ENCODE measurements at regions not wholly inside any gene's neighbourhood (a gene's known extent, or its start where the extent isn't known, plus 50 kb on each side); places are given as distances from the start of the nearest gene placed in this dataset.
"Not testable (repeated sequence)": the region's sequence is repeated elsewhere in the genome, so short reads cannot be mapped to it uniquely, and the experiment has no call there.

DNA sequence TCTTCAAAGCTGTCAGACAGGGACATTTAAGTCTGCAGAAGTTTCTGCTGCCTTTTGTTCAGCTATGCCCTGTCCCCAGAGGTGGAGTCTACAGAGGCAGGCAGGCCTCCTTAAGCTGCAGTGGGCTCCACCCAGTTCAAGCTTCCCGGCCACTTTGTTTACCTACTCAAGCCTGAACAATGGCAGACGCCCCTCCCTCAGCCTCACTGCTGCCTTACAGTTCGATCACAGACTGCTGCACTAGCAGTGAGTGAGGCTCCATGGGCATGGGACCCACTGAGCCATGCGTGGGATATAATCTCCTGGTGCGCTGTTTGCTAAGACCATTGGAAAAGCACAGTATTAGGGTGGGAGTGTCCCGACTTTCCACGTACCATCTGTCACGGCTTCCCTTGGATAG lies 585.9 kb upstream of the HS3ST5 start:
- not testable (repeated sequence) for DNase-seq (ENCODE audit: low read depth)

DNA sequence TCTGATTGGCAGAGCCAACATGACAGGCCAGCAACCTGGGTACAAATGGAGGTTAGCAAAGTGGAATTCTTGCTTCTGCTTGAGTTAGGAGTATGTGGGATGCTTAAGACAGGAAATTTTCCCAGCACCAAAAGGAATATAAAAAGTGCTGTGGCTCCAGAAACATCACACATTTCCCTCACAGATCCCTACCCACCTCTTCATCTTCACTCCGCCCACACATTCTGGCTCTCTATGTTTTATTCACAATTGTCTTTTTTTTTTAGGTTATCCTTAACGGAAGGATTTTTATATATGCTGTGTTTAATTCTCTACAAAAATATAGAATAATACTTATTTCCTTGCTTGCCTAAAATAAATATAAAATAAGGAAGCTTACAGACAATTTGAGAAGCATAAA lies 563.3 kb upstream of the HS3ST5 start:
- DNase-seq (ENCODE audit: low read depth) = no peak

DNA sequence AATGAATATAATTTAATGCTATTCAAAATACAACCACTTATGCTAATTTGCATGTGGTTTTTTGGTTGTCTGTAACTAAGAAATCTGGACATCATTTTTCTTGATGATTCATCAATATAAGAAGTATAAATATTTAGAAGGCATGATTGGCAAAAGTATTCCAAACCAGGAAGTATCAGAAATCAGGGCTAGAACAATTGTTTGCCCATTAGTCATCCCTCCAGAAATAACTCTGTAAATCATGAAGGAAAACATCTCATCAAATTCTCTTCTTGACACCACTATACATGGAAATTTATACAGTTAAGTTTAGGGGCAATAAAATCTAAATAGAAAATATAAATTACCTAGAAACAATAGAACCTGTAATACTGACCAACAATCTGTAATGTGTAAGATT lies 554.7 kb upstream of the HS3ST5 start:
- no peak for DNase-seq (ENCODE audit: low read depth)

DNA sequence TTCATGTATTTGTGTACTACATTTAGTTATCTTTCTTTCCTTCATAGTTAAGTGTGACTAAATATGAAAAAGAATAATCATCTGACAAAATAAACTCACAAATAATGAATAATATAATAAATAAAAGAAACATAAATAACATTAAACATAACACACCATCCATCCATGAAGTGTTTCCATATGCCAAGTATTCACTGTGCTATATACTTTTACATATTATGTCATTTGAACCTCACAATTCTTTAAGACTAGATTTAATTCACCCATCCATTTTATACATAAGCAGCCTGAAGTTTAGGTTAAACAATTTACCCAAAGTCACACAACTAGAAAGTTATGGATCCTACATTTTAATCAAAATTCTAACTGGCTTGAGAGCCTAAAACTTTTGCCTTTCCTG lies 549.4 kb upstream of the HS3ST5 start:
- no peak for DNase-seq (ENCODE audit: low read depth)

DNA sequence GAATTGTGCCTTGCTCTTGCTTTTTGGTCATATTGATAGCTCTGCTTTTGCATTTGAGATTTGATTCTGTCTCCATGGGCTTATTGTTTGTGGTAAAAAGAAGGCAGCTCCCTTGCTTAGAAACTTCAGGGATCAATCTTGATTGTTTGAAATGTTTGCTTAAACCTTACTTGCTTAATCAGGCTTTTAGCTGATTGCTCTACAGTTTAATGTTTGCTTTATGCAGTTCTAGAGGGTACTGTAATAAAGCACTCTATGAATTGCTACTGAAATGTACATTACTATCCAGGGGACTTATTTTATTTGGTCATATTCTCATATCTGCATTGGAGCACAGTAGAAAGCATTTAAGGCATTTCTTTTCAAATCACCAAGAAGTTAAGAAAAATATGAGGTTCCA lies 545.4 kb upstream of the HS3ST5 start:
- no peak for DNase-seq (ENCODE audit: low read depth)

DNA sequence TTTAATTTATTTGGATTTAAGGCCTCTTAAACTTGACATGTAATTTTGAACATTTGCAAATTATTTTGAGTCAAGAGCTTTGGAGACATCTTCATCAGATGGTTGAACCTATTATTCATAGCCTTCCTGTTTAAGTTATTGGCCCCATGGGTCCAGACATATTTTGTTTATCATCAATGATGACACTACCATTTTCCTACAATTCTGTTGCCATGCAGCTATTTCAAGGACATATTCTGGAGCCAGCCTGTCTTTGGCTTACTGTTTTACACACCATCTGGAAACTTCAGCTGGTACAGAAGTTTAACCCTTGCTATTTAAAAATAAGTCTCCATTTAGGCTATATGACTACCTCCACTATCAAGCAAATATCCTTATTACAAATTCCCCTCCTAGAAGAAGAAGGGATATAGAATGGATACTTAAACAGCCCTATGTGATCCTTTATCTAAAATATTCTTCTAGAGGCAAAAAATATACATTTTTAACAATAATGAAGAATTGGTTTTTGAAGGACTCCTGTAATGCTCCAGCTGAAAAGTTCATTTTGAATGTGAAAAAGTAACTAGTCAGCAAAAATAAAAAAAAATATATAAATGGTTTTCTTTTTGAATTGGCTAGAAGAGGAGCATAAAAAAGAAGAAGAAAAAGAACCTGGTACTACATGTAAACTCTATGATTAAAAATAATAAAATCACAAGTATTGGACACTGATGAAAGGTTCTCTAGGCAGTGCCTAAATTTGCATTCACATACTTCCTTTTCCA lies 544.0 kb upstream of the HS3ST5 start:
- DNase-seq (ENCODE audit: low read depth) = no peak

DNA sequence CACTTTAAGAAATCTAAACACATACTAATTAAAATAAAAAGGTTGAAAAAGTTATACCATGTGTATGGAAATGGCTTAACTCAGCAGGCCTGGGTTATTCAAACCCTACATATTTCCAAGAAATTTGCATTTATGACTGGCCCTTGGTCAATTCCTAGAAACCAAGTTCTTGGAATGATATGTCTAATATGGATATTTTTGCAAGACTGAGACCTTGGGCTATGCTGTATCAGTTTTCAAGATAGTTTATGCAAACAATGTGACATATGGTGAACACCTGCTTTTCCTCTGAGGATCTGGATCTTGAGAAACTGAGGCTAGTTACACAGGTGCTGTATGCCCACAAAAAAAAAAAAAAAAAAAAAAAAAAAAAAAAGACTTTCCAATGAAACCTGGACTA lies 536.9 kb upstream of the HS3ST5 start:
- no peak for DNase-seq (ENCODE audit: low read depth)

DNA sequence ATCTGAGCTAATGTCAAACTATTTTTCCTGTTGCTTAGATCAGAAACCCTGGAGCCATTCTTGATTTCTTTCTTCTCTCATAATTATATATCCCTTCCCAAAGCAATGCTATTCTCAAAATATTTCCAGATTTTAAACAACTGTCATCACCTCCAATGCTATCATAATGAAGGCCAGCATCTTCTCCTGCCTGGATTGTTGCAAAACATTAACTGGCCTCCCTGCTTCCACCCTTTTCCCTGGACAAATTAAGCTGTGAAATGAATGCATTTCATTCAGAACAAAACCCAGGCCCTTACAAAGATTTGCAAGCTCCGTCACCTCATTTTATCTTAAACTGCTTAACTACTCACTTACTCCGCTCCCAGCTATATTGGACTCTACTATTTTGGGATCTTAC lies 535.3 kb upstream of the HS3ST5 start:
- no peak for DNase-seq (ENCODE audit: low read depth)

DNA sequence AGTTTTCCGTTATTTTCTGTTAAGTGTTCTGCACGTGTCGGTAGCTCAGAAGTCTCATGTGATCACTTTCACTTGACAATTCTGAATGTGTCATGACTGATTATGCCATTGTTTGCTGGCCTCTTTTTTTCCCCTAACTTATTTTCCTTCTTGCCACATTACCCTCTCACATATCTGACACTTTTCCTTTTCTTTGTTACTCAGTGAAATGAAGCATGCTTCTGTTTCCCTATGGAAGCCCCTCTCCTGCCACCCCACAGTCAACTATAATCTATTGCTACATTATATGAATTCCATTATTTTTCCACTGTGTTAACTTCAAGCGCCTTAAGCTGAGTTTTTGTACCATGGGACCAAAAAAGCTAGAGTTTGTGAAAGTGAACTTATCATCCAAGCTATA lies 531.6 kb upstream of the HS3ST5 start:
- DNase-seq (ENCODE audit: low read depth) = no peak

DNA sequence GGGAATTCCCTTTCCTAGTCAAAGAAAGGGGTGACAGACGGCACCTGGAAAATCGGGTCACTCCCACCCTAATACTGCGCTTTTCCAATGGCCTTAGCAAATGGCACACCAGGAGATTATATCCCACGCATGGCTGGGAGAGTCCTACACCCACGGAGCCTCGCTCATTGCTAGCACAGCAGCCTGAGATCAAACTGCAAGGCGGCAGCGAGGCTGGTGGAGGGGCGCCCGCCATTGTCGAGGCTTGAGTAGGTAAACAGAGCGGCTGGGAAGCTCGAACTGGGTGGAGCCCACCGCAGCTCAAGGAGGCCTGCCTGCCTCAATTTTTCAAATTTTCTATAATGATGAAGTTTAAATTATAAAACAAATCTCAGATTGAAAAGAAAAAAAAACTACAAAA lies 522.7 kb upstream of the HS3ST5 start:
- not testable (repeated sequence) for DNase-seq (ENCODE audit: low read depth)

DNA sequence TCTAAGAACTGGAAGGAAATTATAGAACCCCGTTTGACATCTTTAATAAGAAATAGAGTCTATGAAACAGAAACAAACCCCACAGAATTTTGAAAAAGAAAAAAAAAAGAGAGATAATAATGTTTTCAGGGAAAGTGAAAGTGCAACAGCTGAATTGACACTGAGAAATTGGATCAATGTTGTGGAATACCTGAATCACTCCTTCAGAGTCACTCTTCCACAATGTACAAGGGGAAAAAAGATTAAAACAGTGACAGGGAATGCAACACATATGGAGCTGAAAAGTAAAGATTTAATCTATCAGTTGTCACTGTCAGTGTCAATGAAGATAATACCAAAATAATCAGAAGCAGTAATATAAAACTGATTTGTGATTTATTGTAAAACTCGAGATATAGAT lies 520.8 kb upstream of the HS3ST5 start:
- no peak for DNase-seq (ENCODE audit: low read depth)

DNA sequence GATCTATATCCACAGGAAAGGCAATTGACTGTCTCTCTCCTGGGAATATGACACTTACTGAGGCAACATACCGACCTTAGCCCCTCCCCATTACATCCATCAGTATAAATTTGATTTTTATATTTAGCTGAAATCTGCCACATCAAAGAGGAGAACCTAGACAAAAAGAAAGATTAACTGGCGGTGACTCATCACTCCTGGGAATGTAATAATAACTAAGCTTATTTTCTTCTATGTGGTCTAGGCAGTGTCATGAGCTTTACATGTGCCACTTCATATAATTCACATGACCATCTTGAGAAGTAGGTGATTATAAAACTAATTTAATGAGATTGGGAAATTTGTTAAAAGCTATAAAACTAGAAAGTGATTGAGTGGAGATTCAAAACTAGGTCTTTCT lies 520.0 kb upstream of the HS3ST5 start:
- DNase-seq (ENCODE audit: low read depth) = no peak

DNA sequence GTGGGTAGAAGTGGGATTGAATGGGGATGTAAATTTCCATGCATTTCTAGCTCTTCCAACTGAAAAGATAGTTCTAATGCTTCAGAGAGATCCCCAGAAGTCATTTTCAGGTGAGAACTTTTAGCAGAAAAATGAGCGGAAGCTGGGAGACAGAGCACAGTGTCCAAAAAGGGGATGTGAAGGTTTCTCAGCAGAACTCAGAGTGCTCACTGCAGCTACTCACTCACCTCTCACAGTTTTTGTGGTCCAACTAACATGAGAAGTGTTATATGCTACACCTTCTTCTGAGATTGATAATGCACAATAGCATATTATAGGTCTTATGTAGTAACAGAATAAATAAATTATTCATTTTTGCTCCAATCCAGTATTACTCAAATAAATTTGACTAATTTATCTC lies 519.2 kb upstream of the HS3ST5 start:
- DNase-seq (ENCODE audit: low read depth) = no peak

DNA sequence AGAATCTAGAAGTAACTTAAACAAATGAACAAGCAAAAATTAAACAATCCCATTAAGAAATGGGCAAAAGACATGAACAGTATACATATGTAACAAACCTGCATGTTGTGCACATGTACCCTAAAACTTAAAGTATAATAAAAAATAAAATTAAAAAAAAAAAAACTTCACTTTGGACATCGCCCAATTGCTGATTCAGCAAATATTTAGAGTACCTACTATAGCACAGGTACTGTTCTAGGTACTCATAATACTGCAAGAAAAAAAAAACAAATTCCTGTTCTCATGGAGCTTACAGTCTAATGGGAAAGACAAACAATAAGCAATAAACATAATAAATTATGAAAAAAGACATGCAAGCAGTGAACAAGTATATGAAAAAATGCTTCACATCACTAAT lies 501.5 kb upstream of the HS3ST5 start:
- no peak for DNase-seq (ENCODE audit: low read depth)

DNA sequence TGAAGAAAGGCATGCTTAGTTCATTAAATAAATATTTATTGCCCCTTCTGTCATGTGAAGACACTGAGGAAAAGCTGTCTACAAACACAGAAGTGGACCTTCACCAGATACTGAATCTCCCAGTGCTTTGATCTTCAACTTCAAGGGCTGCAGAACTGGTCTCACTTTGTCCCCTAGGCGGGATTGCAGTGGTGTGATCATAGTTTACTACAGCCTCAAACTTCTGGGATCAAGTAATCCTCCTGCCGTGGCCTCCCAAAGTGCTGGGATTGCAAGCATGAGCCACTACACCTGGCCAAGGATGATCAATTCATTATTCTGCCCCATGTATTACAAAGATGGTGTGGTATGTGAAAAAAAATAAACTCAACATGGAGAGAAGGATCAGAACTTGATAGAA lies 496.2 kb upstream of the HS3ST5 start:
- no peak for DNase-seq (ENCODE audit: low read depth)

DNA sequence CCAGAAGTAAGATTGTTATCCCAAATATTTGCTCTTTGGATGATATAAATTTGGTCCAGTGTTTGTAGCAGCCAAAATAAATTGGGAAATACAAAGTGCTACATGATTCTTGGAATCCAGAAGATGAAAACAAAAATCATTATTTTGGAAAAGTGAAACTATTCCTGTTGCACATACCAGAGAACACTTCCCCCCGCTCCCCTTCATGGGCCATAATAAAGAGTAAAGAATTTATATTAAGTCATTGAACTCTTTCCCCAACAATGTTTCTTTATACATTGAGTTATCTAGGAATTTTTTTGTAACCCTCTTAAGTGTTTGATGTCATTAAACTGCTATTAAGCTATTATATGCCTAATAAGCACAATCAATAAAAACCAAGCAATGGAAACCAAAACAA lies 490.4 kb upstream of the HS3ST5 start:
- DNase-seq (ENCODE audit: low read depth) = no peak

DNA sequence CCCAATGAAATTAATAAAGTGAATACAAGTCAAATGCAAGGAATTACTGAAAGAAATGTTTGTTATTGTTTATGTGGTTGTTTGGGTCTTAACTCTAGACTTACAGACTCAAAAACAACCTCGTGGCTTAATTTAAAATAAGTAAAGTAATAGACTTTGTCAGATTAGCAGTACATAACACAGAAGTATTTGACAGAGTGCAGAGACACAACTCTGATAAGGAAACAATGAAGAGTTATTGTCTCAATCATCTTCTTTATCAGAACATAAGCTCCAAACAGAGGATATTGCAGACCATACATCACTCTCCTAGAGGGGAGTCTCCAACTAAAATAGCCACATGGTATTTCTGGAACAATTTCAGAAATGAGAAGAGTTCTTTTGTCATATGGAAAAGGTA lies 487.7 kb upstream of the HS3ST5 start:
- no peak for DNase-seq (ENCODE audit: low read depth)

DNA sequence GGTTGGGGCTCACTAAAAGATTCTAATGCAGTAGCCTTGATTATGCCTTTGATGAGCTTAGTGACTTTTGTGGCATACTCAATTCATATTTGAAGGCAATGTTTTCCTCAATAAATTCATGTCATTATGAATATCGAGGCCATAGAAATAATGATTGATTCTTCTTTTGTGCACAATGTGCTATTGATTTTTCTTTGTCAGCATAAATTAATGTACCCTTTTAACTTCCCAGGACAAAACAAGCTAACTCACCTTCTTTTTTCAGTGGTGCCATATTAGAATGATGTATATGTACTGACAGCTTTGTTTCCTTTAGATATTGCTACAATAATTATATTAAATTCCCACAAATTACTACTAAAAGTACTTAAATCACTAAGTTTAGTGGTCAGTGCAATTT lies 484.3 kb upstream of the HS3ST5 start:
- no peak for DNase-seq (ENCODE audit: low read depth)

DNA sequence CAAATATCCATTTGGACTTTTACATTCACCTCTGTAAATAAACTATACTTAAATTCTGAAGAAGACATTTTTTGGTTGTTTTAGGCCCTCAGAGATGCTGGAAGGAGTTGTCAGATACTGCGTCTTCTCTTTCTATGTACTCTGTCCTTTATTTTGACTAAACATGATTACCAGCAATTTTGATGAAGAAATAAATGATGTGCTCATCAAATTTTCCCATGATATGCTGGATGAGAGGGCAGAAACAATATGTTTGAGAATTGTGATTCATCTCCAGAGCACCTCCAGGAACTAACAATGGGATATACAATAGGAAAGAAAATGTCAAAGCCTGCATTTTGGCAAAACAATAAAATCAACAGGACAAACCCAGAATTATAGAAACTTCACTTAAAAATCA lies 481.6 kb upstream of the HS3ST5 start:
- DNase-seq (ENCODE audit: low read depth) = no peak

DNA sequence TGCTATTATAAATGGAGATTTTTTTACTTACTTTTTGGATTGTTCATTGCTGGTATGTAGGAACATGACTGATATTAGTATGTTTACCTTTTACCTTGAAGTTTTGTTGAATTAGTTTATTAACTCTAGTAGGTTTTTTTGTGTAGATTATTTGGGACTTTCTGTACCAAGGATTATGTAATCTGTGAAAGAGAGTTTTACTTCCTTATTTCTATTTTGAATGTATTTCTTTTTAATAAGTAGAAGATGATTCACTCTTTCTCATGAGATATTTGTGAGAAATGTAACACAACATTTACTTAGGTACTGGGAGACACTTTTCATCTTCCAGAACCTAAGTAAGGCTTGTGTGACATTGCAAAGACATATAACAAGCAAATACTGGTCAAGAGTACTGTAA lies 473.9 kb upstream of the HS3ST5 start:
- no peak for DNase-seq (ENCODE audit: low read depth)

DNA sequence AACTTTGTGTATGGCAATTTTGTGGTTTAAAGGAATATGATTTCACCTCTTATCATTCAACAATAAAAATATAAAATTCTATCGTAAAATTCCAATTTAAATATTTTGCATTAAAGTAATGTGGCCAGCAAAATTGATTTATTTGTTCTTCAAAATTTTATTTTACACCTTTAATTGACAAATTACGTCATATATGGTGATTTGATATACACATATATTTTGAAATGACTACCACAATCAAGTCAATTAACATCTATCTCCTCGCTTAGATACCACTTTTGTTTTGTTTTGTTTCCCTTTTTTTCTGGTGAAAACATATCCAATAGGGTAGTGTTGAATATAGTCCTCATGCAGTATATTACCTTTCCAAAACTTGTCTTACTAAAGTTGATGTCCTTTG lies 467.6 kb upstream of the HS3ST5 start:
- no peak for DNase-seq (ENCODE audit: low read depth)

DNA sequence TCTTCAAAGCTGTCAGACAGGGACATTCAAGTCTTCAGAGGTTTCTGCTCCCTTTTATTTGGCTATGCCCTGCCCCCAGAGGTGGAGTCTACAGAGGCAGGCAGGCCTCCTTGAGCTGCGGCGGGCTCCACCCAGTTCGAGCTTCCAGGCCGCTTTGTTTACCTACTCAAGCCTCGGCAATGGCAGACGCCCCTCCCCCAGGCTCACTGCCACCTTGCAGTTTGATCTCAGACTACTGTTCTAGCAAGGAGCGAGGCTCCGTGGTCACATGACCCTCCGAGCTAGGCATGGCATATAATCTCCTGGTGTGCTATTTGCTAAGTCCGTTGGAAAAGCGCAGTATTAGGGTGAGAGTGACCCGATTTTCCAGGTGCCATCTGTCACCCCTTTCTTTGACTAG lies 462.6 kb upstream of the HS3ST5 start:
- not testable (repeated sequence) for DNase-seq (ENCODE audit: low read depth)

DNA sequence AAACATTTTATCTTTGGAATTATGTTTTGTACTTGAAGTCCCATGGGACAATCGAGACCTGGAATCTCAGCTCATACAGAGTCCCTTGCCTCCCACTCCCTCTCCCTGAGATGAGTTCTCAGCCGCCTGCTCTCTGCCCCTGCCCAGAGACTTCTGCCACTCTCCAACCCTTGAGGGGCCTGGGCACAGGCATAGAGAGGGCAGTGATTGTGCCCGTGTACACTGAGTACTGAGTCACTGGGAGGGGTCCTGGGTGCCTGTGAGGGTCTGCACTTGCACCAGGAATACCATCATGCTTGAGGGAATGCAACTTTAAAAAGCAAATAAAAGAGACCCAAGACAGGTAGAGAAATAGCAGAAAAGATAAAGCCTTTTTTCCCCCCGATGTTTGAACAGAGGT lies 453.8 kb upstream of the HS3ST5 start:
- DNase-seq (ENCODE audit: low read depth) = no peak

DNA sequence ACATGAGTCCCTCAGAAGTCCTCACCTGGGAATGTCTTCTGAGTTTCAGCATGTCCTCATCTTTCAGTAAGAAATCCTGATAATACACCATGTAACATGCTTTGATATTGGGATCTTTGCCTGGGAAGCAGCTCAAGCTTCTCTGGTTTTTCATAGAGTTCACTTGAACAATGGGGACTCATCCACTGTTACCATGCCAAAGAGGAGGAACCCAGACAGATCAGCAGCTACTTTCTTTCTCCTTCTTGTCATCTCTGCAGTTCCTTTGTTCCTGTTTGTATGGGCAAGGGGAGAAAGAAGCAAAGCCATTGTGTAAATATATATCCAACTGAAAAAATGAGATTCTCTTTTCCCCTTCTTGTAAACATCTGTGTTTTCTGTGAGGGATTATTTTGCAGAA lies 450.6 kb upstream of the HS3ST5 start:
- DNase-seq (ENCODE audit: low read depth) = no peak

All from GM04503 (cell line).